GM21786 (cell line): ENCODE measurements at regions not wholly inside any gene's neighbourhood (a gene's known extent, or its start where the extent isn't known, plus 50 kb on each side); places are given as distances from the start of the nearest gene placed in this dataset.

Source experiments
- ATAC-seq: cut with Tn5 transposase; IDR thresholded peaks from one replicate; pipeline ENCODE4 v1.9.1; 2021; ENCODE audit not compliant: unreplicated experiment

DNA sequence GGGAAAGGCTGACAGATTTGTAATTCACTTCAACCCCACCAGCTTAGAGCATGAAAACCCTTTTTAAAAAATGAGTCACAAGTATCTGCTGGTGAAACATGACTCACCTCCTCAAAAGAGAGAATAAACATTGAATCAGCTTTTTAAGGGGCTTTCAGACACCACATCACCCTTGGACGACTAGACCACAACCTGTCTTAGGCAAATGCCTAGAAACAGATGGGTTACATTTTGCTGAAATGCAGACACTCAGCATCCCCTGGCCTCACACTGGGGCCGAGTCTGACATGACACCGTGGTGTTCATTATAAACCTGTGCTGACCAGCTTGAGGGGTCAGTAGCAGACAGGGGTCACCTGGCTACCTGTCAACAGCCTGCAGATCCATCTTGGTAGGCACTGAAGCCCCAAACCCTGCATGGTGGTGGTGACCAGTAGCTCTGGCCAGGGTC, 175.3 kb upstream of the CST7 start:
- ATAC-seq = peak; percentile 76

DNA sequence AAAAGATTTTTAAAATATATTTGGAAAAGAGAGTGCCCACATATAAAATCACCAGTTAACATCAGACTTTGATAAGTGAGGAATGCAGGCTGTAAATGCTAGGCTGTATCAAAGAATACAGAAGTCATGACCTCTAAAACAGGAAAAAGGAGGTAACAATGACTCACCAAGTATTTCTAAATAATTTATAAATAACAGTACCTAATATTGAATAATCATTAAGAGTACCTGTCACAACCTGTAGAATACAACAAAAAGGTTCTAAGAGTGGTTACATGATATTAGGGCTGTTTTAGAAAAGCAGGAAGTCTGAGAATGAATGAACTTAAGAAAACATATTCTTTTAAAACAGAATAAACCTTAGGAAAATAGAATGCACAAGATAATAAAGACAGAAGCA, 173.1 kb upstream of the CST7 start:
- ATAC-seq = no peak

DNA sequence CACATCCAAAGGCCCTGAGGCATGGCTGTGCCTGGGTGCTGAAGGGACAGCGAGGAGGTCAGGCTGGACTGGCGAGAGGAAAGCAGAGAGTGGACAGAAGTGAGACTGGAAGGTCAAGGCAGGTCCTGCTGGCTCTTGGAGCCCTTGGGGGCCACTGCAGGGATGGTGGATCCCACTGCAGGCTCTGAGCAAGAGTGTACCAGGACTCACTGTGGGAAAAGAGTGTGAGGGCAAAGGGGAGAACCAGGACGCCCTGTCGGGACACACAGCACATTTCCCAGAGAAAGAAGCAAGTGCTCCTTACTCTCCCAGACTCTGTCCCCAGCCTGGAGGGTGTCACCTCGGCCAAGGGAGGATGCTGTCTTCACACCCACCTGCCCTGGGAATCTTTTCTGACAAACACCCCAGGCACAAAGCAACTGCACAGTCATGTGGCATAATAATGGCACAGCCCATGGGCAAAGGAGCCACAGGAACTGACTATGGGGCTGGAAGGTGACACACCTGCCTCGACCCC, 172.3 kb upstream of the CST7 start:
- ATAC-seq = no peak

DNA sequence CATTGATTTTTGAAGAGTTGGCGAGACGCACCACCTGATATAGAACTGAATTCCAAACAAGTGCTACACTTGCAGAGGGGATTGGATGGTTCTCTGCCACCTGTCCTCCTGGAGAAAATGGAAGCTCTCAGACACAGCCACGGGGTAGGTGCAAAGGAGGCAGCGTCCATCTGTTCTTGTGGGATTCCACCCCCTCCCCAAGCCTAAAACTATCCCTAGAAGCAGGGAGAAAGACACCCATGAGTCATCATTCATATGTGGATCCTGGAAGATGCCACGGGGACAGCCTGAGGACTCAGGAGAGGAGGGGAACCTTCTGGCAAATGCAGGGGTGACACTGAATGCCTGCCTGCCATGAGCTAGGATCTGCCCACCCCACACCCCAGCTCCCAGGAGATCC, 171.3 kb upstream of the CST7 start:
- no peak for ATAC-seq

DNA sequence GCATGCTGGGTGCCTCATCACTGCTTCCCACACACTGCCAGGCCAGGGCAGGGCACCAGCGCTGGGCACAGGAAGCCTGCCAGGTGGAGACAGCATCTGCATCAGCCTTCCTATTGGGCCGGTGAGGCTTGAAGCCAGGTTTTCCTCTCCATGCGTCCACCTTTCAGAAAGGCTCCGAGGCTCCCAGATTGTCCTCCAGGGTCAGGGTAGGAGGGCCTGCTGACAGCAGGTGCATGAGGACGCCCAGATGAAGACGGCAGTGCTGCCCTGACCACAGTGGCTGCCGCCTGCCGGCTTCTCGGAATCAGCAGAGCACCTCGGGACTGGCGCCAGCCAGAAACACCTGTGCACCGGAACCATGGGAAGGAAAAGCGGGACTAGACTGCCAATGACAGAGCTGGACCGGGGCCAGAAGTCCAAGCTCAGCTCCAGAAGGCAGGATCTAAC, 170.5 kb upstream of the CST7 start:
- no peak for ATAC-seq

DNA sequence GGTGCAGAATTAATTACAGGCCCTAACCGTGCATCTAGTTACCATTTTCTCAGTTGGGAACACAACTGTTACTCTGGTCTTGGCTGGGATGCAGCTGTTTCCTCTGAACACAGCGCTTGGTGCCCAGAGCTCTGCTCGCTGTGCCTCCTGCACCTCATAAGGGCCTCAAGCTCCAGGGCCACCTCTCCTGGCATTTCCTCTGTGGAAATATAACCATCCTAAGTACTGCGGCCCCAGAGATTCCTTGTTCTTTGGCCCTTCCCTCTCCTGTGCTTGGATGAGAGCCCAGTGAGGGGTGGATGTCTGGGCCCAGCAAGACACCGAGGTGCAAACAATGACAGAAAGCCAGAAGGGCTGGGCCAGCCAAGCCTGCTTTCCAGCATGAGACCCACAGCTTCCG, 169.9 kb upstream of the CST7 start:
- no peak for ATAC-seq

DNA sequence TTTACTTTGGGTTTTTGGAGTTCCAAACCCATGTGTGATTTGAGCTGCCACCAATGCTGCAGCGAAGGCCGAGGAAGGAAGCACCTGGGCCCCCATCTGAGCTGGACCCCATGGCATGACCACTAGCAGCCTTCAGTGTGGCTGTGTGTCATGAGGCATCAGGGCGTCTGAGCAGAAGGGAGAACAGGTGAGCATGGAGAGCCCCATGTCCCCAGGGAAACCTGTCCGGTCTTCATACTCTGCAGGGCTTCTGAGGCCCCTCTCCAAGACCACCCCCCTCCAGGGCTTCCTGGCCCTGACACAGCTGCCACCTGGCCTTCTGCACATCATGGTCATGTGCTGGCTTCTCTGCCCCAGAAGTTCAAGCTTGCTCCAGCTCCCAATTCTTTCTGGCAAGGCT, 169.1 kb upstream of the CST7 start:
- ATAC-seq = no peak

DNA sequence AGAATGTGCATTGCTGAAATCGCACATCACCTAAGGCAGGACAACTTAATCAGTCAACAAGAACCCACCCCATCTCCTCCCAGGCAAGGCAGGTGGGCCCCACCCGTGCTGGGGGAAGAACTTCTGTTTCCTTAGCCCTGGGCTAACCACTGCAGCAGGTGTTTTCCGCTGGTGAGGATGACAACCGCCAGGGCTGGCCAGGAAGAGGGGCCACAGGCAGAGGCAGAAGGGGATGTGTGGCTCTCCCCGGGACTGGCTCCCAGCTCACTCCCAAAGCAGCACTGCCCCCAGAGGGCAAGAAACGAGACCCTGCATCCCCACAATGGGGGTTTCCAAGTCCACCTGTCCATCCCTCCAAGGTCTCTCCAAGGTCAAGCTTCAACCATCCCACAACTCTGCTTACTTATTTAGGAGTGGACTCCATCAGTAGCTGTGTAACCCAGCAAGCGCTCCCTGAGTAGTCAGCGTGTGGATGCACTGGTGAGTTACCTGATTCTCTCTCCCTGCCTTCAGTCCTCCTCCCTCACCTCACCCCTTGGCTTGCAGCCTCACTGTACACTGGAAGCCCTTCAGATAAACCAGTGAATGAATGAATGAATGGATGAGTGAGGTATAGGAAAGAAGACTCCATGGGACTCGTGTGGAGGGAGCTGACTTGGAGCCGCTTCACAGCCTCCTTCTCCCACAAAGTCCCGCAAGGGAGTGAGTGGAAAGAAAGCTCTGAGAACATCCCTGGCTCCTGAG, 168.2 kb upstream of the CST7 start:
- no peak for ATAC-seq

DNA sequence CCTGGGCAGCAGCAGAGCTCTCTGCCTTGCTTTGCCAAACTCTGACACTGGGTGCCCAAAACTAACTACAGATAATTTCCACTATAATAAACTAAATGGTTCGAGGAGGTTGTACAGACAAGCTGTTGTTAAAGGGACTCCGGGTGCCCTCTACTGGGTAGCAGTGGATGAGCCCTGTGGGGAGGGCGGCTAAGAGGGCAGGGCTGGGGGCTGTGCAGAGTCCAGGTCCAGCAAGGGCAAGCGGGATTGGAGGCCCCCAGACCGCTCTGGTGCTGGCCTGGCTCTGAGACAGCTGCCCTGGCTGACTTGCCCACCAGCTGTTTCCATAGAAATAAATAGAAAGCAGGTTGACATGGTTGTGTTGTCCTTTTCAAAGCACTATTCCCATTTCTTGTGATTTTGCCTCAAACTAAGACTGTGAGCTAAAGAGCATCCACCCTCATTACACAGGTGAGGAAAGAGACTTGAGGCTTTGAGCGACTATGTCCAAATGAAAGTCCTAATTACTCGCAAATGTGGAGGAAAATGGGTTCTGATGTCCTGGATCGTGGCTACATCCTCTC, 167.6 kb upstream of the CST7 start:
- no peak for ATAC-seq

DNA sequence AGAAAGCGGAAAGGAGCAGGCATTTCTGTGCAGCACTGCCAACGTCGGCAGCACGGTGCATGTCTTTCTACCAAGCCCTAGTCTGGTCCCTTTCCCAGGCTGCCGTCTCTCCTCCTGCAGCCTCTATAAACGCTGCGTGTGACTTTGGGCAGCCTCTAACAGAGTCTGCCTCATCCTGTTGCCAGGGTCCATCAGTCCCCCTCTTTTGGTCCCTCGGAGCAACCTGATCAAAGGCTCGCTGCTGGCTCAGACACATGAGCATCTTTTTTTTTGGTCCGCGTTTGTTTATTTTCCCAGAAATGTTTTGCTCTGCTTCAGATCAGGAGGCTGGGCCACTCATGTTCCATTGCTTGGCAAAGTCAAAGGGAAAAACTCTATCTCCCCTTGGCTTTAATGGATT, 166.8 kb upstream of the CST7 start:
- no peak for ATAC-seq

DNA sequence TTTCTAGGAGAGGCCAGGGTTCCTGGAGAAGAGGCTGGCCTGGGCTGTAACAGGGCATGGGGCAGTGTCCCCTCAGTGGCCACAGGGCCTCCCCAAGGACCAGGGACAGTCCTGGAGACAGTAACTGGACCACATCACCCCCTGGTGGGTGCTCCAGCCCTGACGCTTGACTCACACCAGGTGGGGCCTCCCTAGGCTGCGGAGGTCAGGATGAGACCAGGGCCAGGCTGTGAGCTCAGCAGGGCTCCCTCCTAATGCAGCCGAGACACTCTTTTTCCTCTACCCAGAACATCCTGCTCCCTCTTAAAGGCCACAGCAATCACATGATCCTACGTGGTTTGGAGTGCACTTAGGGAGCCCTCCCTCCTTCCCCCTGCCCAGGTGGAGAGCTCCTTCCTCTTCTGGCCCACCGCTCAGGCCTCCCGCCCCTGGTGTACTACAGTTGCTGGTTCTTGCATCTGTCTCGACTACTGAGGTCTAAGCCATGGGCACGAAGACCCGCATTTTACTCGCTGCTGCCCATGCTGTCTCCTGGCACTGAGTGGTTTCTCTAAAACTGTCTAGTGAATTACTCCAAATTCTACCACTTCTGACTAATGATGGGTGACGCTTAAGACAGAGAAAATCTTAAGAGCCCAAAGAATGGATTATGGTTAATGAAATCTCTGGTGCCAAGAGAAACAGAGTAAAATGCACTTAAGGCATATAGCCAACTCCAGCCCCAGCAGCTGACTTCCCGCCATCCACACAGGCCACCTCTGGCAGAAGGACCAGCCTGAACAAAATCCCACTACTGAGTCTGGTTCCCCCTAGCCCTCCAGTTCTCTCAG, 166.1 kb upstream of the CST7 start:
- ATAC-seq = no peak

DNA sequence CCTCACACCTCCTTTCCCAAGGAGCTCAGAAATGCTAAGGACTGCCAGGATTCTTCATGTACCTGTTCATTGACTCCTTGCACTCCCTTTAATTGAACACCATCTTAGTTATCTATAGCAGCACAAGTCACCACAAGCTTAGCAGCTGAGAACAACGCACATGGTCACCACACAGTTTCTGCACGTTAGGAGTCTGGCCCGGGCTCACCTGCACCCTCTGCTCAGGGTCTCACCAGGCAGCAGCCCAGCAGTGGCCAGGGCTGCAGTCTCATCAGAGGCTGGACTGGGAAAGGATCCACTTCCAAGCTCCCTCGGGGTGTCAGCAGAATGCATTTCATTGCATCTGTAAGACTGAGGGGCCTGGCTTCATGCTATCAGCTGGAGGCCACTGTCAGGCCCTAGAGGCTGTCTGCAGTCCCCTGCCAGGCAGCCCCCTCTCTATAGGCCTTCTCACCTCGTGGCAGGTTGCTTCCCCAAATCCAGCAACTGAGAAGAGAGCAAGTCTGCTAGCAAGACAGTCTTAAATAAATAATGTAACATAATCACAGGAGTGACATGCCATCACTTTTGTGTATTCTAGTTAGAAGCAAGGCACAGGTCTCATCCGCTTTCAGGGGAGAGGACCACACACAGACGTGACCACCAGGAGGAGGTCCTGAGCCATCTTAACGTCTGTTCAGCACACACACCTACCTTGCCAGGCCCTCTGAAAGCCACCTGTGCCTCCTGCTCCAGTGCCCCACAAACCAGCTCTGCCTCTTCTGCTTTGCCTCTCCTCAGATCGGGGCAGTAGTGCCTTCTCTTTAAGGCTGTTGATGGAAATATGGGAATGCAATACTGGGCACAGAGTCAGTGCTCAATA, 165.2 kb upstream of the CST7 start:
- no peak for ATAC-seq

DNA sequence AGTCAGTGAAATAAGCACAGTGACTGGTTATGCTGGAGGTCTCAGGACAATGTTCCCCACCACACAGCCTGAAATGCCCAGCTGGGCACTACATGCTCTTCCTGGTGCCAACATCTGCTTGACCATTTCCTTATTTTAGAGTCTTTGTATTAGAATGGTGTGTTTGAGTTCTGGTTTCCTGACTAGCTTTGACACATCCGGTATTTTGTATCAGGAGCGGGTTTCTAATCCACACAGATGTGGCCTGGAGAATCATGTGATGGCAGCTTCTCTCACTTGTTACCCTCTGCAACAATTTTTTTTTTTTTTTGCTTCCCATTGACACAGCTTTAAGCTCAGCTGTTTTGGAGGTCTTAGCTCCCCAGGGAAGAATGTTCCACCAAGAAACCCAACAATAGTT, 164.5 kb upstream of the CST7 start:
- ATAC-seq = no peak

DNA sequence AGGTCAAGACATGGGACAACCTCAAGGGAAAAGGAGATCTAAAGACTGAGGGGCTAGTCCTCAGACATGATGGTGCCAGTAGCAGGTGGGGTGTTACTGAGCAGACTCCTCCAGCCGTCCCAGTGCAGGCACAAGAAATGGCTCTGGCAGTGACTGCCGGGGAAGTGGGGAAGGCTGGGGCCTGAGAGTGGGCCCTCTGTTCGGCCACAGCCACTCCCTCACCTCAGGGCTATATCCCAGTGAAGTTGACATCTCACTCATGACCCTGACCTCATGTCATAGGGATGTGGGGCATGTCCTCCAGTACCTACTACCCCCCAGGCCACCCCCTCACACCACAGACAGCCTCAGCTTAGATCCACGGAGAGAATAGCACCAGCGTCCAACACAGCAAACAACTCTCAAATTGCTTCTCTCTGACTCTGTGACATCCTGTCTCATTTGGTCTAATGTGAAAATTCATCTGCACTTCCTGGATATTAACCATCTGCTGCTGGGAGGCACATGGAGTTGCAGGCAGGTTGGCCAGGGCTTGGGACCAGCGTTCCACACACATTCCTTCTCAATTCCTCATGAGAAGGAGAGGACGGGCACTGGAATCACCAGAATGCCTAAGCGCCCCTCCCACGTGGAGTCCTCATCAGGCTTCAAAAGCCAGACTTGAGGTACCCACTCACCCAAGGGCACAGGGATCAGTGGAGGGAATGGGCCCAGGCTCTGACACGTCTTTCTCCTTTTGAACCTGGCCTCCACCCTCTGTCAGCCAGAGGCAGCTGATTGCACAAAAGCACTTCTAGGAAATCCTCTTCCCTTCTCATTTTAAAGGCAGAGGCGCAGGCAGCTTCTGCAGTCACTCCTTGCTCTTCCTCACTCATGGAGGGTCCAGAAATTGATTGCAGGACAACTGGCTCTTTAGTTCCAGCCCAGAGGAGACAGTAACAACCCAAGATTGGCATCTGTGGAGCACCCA, 163.6 kb upstream of the CST7 start:
- no peak for ATAC-seq

DNA sequence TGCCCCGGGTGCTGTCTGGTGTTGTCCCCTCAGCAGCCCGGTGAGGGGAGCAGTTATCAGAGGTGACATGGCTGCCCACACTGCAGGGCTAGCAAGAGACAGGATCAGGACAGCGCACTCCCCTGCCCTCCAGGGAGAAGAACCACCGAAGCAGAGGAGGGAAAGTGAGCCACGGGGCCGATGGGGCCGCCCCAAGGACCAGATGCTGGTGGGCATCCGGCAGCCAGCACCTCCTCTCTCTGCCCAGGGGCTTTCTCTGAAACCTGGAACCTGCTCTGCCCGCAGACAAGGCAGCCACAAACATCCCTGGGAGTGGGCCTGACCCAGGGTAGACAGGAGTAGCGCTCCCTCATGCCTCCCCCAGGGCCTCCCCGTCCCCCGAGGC, 163.0 kb upstream of the CST7 start:
- ATAC-seq = no peak

DNA sequence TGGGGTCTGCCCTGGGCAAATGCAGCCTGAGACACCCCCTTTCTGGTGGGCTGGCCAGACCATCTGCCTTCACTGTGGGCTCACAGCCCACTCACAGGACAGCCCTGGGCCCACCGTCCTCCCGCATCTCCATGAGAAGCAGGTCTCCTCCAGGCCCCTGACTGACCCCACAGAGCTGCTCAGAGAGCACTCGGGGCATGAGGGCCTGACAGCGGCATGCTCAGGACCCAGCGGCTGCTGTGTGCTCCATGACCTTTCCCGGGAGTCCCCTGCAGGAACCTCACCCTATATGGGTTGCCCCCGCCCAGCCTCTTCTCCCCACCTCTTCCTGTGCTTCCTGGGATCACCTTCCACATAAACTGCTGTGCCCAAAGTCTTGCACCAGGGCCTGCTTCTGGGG, 162.4 kb upstream of the CST7 start:
- no peak for ATAC-seq

DNA sequence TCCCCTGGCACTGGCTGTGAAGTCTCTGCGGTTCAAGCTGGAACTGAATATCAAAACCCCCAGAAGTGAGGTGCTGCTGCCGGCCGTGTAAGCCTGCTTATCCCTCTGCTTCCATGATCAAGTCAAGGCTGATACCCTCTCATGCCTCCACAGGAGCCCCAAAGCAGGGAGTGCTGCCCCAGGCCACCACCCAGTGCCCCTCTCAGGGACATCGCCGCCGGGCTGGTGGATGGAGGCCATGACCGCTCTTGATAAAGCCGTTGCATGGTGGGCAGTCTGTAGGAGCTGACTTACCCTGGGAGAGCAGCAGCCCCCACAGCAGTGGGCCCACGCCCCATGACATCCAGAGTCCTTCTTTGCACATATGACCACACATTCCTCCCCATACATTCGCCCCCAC, 162.0 kb upstream of the CST7 start:
- ATAC-seq = no peak

DNA sequence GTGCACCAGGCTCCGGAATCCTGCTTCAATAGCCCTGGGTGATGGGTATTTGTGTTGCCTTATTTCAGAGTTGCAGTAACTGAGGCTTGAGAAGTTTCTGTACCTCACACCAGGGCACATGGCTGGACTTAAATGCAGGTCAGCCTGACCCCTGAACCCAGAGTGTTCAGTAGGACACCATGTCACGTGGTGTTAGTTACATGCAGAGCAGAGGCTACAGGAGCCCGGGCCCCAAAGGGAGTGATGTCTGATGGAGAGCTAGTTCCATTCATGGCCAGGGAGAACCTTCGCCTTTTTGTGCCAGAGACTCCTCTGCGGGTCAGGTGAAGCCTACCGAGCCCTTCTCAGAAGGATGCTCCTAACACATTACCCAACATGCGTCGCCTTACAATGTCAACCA, 161.4 kb upstream of the CST7 start:
- no peak for ATAC-seq

DNA sequence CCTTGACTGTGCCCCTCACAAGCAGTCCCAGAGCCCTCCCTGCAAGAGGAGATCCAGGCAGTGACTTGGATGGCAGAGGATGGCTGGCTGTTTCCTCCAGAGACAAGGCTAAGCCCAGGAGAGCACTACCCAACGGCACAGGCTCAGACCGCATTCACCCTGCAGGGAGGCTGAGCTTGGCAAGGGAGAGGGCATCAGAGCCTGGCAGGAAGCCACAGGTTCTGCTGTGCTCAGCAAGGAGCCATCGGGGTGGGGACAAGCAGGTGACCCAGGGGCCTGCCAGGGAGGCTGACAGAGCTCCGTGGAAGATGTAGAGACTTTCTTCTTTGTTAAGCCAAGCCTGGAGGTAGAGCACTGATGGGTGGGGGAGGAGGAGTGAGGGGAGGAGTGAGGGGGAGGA, 159.2 kb upstream of the CST7 start:
- no peak for ATAC-seq

DNA sequence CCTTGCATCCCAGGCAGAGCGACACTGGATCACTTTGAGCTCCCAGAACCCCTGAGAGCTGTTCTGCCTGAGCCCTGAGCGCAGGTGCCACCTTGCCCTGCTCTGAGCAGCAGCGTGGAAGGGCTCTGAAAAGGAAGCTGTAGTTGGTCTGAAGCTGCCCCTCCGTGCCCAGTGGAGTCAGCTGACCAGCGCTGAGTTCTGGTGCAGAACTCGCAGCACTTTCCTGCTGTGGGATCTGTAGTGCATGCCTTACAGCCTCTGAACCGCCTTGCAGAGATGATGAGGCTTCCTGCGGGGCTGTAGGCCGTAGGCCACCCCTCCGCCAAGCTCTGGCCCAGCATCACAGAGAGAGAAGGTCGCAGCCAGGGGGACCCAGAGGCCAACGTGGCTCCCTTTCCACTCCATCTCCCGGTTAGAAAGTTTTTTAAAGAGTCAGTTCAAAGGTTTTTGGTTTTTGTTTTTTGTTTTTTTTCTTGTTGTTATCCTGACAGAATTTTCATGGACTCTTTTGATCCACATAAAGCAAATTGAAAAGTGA, 158.3 kb upstream of the CST7 start:
- no peak for ATAC-seq
